Germinal center (tissue), 1 donor: ENCODE measurements at regions not wholly inside any gene's neighbourhood (a gene's known extent, or its start where the extent isn't known, plus 50 kb on each side); places are given as distances from the start of the nearest gene placed in this dataset.

ENCODE experiments used
- DNase-seq: peaks from one replicate; pipeline ENCODE4 v3.0.0; 2012; ENCODE audit warnings: mixed read lengths, low spot score

GRCh38 chr13:34467450-34468083, 474.5 kb upstream of the NBEA start:
- no peak for DNase-seq

DNA sequence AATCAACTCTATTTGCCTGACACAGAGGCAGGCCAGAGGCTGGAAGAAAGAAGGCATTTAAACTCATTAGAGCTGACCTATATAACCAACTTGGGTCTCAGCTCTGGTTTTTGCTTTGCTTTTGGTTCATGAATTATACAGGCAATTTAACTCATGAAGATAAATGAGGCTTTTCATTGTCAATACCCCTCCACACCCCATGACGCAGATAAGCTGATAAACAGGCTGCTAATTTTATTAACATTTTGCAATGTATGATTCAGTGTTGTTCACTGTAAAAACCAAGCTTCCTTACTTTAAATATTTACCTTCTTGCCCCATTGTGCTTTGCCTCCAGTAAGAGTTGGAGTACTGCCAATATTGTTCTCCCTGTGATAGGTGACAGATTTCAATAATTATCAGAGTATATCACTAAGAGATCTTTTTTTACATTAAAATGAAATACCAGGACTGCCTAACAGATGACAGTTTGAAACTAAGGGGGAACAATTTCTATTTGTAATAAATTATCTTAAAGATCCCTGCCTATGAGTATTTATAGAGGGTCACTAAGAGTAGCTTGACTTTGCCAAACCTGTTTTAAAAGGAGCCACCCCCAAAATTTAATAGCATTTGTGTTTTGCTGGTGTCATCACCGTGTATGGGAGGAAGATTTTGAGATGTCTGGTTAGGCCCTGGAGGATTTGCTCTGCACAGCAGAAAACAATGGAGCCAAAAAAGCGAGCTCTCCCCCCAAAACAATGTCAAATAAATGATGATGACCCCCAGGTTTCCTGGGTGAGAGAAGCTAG, 472.7 kb upstream of the NBEA start:
- DNase-seq: no peak

GRCh38 chr13:34474187-34474868, 467.7 kb upstream of the NBEA start:
- DNase-seq: no peak

DNA sequence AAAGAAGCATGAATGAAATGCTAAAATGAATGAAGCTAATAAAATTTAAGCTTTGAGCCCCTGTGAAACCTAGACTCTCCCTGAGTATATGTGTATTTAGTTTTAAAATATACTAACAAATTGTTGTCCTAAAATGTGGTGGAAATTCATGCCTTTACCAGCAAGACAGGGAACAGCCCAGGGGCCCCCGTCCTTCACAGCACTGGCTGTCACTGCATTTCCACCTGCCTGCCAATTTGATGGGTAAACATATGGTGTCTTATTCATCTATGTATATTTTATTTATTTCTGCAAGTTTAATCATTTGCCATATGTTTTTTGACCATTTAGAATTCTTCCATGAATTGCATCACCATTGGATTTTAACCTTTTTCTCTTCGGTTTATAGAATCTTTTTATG, 463.7 kb upstream of the NBEA start:
- DNase-seq: no peak

DNA sequence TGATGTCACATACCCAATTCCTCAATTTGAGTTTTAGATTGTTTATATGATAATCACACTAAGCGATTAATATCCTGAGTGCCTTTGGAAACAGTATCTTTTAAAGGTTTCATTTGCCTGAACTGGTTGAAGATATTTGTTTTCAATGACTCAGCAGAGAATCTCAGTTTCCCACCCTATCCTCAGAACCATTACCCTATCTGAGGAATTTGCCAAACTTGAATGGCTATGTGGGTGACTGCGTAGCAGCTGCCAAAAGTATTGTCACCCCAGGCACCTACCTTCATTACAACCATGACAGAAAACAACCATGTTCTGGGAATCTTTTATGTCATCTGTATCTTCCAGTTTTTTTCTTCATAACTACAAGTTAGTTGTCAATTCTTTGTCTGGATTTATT, 440.1 kb upstream of the NBEA start:
- DNase-seq: no peak

- DNase-seq: no peak
Observed at GRCh38 chr13:34502621-34503020, 439.4 kb upstream of the NBEA start.

- DNase-seq: no peak
Observed at GRCh38 chr13:34506796-34507195, 435.3 kb upstream of the NBEA start.

DNA sequence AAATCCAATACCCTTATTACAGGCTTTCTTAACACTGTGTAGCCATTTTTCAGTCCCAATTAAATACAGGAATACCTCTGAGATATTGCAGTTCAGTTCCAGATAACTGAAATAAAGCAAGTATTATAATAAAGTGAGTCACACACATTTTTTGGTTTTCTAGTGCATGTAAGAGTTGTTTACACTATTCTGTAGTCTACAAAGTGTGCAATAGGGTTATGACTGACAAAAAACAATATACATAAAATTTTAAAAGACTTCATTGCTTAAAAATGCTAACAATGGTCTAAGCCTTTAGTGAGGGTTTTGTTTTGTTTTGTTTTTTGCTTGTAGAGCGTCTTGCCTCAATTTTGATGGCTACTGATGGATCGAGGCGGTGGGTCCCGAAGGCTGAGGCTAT, 434.4 kb upstream of the NBEA start:
- DNase-seq: no peak

DNA sequence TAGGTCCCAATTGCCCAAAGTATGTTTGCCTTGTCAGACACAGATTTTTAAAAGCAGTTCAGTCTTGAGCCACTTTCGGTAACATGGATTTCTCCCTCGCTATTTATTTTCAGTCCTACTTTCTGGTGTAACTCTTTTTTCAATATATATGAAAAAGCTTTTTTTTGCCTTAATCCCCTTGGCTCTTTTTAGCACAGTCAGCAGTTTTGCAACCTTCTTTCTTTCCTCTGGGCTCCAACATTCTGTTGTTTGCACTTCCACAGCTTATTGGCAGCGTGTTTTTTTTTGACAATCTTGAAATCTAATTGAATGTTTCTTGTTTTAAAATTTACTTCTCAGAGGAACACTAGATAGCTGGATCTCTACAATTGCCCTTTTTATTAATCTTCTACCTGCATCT, 429.3 kb upstream of the NBEA start:
- no peak for DNase-seq

GRCh38 chr13:34513526-34513925, 428.5 kb upstream of the NBEA start:
- DNase-seq: no peak

DNA sequence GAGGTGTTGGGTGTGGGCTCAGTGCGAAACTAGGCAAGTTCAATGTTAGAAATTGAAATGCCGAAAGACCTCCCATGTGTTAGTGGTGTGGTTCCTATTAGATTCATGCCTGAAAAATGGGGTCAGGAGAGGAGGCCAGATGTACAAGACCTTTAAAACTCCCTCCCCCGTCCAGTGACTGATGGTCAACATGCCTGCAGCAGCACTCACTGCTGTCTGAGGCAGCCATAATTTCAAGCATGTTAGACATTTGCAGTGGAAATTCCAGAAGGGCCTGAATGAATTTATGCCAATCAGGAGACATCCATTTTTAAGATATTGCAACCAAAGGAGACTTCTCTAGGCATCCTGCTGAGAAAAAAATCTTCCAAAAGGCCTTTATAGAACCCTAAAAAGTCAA, 426.9 kb upstream of the NBEA start:
- no peak for DNase-seq

DNA sequence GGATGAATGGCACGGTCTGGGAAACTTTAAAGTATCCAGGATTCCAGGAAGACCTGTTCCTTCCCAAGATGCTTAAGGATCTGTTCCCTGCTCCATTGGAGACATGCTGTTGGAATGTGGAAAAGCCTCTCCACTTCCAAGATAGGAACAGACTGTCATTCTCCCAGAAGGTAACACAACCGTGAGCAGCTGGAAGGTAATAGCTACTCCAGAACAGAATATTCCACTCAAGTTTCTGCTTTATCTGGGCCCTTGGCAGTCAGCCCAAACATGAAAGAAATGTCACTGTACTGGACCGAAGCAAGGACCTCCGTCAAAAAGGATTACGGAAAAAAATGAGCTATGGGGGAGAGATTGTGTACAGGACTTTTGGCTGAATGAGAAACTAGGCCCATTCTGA, 420.9 kb upstream of the NBEA start:
- DNase-seq: no peak

DNA sequence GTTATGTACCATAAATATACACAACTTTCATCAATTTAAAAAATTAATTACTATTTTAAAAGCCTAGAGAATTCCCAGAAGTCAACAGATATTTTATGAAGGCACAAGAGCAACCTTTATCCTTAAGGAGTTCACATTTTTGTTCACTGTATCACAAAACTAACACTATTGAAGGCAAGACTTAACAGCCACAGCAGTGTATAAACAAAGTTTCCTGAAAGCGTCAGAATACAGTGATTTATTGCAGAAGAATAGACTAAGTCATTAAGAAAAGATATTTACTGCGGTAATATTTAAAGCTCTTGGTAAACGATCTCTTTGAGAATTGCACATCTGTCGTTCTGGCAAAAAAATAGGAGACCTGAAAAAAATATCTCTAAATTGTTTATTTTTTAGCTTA, 419.3 kb upstream of the NBEA start:
- no peak for DNase-seq

DNA sequence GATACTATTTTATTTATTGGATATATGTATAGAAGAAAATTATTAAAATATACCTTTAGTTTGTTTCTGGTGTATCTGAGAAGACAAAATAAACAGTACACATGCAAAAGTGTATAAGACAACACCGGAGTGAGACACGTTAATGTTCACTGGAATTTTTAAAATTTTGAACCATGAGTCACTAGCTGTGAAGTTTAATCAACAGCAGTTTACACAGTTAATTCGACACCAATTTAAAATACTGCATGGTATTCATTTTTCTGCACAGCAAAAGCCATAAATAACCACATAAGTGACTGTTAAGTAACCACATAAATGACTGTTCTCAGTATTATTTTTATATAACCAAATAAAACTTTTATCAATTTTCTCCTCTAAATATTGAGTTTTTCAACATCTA, 418.7 kb upstream of the NBEA start:
- no peak for DNase-seq

GRCh38 chr13:34533941-34534340, 408.1 kb upstream of the NBEA start:
- no peak for DNase-seq

DNA sequence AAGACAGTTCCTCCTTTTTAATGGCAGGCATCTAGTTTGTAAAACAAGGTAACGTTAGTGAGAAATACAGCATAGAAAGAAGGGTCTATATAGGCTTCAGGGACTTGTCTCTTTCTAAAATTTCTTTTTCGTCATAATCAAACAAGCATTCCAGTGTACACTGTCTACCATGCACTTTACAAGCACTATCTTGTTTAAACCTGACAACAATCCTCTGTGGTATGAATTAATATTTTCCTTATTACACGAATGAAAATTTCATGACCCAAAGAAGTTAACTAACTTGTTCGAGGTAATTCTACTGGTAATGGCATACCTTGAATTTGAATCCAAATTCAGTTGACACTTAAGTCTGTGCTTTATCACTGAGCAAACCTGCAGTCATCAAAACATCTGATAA, 399.7 kb upstream of the NBEA start:
- no peak for DNase-seq

DNA sequence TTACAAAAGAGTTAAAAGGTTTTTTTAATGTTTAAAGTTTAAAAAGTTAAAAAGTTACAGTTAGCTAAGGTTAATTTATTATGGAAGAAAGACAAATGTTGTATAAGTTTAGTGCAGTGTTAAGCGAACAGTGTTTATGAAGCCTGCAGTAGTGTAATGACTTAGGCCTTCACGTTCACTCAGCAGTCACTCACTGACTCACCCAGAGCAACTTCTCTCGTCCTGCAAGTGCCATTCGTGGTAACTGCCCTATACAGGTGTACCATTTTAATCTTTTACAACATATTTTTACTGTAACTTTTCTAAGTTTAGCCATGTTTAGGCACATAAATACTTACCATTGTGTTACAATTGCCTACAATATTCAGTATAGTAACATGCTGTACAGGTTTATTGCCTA, 398.2 kb upstream of the NBEA start:
- DNase-seq: no peak

DNA sequence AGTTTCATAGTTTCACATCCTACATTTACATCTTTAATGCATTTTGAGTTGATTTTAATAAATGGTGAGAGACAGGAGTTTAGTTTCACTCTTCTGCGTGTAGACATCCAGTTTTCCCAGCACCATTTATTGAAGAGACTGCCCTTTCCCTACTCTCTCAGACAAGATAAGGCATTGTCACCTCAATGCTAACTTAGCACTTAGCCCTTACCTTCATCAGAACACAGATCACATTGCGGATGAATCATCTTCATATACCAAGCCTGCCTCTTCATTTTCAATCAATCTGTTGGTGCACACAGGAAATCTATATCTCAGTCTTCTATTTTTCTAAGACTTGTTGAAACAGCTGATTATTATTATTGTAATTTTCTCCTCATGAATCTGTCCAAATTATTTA, 396.6 kb upstream of the NBEA start:
- DNase-seq: no peak

GRCh38 chr13:34546344-34547250, 395.5 kb upstream of the NBEA start:
- no peak for DNase-seq

- no peak for DNase-seq
Observed at GRCh38 chr13:34547929-34548328, 394.1 kb upstream of the NBEA start.

DNA sequence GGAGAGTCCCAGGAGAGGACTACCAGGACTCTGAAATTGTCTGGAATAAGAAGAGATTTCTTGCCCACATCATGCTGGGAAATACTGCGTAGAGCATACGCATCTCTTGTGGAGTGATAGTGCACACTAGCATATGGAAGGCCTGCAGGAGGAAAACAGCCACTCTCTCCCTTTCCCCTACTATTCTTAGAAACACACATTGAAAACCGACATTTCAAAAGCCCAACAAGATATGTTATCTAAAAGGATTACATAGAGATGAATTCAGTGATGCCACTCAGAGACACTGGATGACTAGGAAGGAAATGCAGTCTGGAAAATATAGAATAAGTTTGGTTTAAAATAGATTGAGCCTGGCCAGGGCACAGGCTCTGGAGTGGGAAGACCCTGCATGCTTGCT, 388.7 kb upstream of the NBEA start:
- DNase-seq: no peak

- no peak for DNase-seq
Observed at GRCh38 chr13:34555988-34556387, 386.1 kb upstream of the NBEA start.
